DOHH2 (cell line): ENCODE measurements at regions not wholly inside any gene's neighbourhood (a gene's known extent, or its start where the extent isn't known, plus 50 kb on each side); places are given as distances from the start of the nearest gene placed in this dataset.

Experiments used
- CTCF ChIP-seq: fragments of 200-600 bp; sonication (generic); IDR thresholded peaks from one replicate; pipeline ENCODE4 v1.5.1; 2014; ENCODE audit warnings: antibody characterized with exemption, mild to moderate bottlenecking, low read depth, low read length; ENCODE audit not compliant: poor library complexity, severe bottlenecking
- EZH2phosphoT487 ChIP-seq: fragments of 200-600 bp; sonication (generic); IDR thresholded peaks from 2 replicates; pipeline ENCODE4 v1.6.1; 2017; ENCODE audit warnings: borderline replicate concordance, mild to moderate bottlenecking, antibody characterized with exemption, low read length, moderate library complexity, mixed read lengths

- TF ChIP-seq CTCF (no peak), EZH2phosphoT487 (no peak)
Observed at GRCh38 chr6:86871681-86872080, 65.6 kb upstream of the HTR1E start.
